ENCODE measurements at regions not wholly inside any gene's neighbourhood (a gene's known extent, or its start where the extent isn't known, plus 50 kb on each side); places are given as distances from the start of the nearest gene placed in this dataset.

DNA sequence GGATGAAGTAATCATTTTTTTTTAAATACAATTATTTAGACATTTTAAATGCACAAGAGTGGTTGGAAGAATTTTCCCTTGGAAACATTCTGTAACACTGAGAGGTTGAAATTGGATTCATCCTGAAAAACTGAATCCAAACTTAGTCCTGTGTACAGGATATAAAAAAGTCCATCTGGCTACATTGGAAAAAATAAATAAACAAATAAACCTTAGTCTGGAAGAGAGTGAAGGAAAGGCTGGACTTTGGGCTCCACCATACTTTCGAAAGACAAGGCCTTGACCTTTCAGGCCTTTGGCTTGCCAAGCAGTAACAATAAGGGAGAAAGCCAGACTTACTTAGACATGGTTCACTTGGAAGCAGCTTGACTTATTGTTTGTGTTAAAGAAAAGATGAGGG, 664.3 kb downstream of the TENT5A start:
- TF ChIP-seq, protein P1, sequence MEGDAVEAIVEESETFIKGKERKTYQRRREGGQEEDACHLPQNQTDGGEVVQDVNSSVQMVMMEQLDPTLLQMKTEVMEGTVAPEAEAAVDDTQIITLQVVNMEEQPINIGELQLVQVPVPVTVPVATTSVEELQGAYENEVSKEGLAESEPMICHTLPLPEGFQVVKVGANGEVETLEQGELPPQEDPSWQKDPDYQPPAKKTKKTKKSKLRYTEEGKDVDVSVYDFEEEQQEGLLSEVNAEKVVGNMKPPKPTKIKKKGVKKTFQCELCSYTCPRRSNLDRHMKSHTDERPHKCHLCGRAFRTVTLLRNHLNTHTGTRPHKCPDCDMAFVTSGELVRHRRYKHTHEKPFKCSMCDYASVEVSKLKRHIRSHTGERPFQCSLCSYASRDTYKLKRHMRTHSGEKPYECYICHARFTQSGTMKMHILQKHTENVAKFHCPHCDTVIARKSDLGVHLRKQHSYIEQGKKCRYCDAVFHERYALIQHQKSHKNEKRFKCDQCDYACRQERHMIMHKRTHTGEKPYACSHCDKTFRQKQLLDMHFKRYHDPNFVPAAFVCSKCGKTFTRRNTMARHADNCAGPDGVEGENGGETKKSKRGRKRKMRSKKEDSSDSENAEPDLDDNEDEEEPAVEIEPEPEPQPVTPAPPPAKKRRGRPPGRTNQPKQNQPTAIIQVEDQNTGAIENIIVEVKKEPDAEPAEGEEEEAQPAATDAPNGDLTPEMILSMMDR (IDR thresholded peaks at IDR 0.05): no peak
- TF ChIP-seq POLR2AphosphoS5 (IDR thresholded peaks at IDR 0.05; ENCODE audit: low read depth, low read length) (no peak), REST (IDR thresholded peaks at IDR 0.05; ENCODE audit: low read depth, low read length) (no peak), TAF1 (IDR thresholded peaks at IDR 0.05; ENCODE audit: borderline replicate concordance, low read depth, low read length) (no peak), RFX5 (IDR thresholded peaks at IDR 0.05; ENCODE audit: low read length) (no peak), RAD21 (IDR thresholded peaks at IDR 0.05; ENCODE audit: low read length) (no peak), MEF2A (IDR thresholded peaks at IDR 0.05; ENCODE audit: borderline replicate concordance, low read depth) (no peak), ELF1 (IDR thresholded peaks at IDR 0.05) (no peak)
- TF ChIP-seq, protein P2, sequence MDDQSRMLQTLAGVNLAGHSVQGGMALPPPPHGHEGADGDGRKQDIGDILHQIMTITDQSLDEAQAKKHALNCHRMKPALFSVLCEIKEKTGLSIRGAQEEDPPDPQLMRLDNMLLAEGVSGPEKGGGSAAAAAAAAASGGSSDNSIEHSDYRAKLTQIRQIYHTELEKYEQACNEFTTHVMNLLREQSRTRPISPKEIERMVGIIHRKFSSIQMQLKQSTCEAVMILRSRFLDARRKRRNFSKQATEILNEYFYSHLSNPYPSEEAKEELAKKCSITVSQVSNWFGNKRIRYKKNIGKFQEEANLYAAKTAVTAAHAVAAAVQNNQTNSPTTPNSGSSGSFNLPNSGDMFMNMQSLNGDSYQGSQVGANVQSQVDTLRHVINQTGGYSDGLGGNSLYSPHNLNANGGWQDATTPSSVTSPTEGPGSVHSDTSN (IDR thresholded peaks at IDR 0.05): no peak
- TF ChIP-seq, protein P3, sequence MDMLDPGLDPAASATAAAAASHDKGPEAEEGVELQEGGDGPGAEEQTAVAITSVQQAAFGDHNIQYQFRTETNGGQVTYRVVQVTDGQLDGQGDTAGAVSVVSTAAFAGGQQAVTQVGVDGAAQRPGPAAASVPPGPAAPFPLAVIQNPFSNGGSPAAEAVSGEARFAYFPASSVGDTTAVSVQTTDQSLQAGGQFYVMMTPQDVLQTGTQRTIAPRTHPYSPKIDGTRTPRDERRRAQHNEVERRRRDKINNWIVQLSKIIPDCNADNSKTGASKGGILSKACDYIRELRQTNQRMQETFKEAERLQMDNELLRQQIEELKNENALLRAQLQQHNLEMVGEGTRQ (IDR thresholded peaks at IDR 0.05; ENCODE audit: borderline replicate concordance, low read depth, low read length): no peak
